ENCODE measurements at regions not wholly inside any gene's neighbourhood (a gene's known extent, or its start where the extent isn't known, plus 50 kb on each side); places are given as distances from the start of the nearest gene placed in this dataset.
A peak's percentile ranks its signal among the peaks of the same experiment; 100 is the strongest.
"Not testable (repeated sequence)": the region's sequence is repeated elsewhere in the genome, so short reads cannot be mapped to it uniquely, and the experiment has no call there.

GRCh38 chr2:105525201-105525600 lies 126.3 kb upstream of the FHL2 start:
- DNase-seq, result no peak

- no peak for DNase-seq
Observed at GRCh38 chr2:105522645-105523044, 123.8 kb upstream of the FHL2 start.

- DNase-seq, result no peak
Observed at GRCh38 chr2:105521616-105522015, 122.8 kb upstream of the FHL2 start.

GRCh38 chr2:105521176-105521575 lies 122.3 kb upstream of the FHL2 start:
- DNase-seq, result peak; percentile 11

GRCh38 chr2:105519516-105519915 lies 120.7 kb upstream of the FHL2 start:
- no peak for DNase-seq

GRCh38 chr2:105518897-105519296 lies 120.0 kb upstream of the FHL2 start:
- no peak for DNase-seq

- DNase-seq, result peak; percentile 2
Observed at GRCh38 chr2:105517814-105518705, 119.2 kb upstream of the FHL2 start.

GRCh38 chr2:105515581-105516415 lies 116.9 kb upstream of the FHL2 start:
- DNase-seq, result peak; percentile 32

- no peak for DNase-seq
Observed at GRCh38 chr2:105514576-105514975, 115.7 kb upstream of the FHL2 start.

GRCh38 chr2:105510761-105511528 lies 112.1 kb upstream of the FHL2 start:
- no peak for DNase-seq

- no peak for DNase-seq
Observed at GRCh38 chr2:105509269-105510086, 110.6 kb upstream of the FHL2 start.

- DNase-seq, result not testable (repeated sequence)
Observed at GRCh38 chr2:105506860-105507259, 108.0 kb upstream of the FHL2 start.

- no peak for DNase-seq
Observed at GRCh38 chr2:105504459-105504858, 105.6 kb upstream of the FHL2 start.

GRCh38 chr2:105502625-105503334 lies 103.9 kb upstream of the FHL2 start:
- no peak for DNase-seq

GRCh38 chr2:105498281-105498846 lies 99.5 kb upstream of the FHL2 start:
- no peak for DNase-seq

- DNase-seq, result no peak
Observed at GRCh38 chr2:105497094-105497493, 98.2 kb upstream of the FHL2 start.

- DNase-seq, result no peak
Observed at GRCh38 chr2:105496271-105496670, 97.4 kb upstream of the FHL2 start.

- DNase-seq, result no peak
Observed at GRCh38 chr2:105494683-105495425, 96.0 kb upstream of the FHL2 start.

GRCh38 chr2:105490956-105491355 lies 92.1 kb upstream of the FHL2 start:
- DNase-seq, result no peak

- no peak for DNase-seq
Observed at GRCh38 chr2:105490204-105490603, 91.4 kb upstream of the FHL2 start.
